ENCODE measurements at regions not wholly inside any gene's neighbourhood (a gene's known extent, or its start where the extent isn't known, plus 50 kb on each side); places are given as distances from the start of the nearest gene placed in this dataset.

GRCh38 chr16:6558661-6559060 is 774.0 kb upstream of the RBFOX1 start:
- DNase-seq: no peak

GRCh38 chr16:6558126-6558525 is 774.5 kb upstream of the RBFOX1 start:
- DNase-seq: peak; percentile 20

- DNase-seq: no peak
These were observed 775.2 kb upstream of the RBFOX1 start for GRCh38 chr16:6557353-6558023.

- DNase-seq: no peak
These were observed 783.2 kb upstream of the RBFOX1 start for GRCh38 chr16:6549415-6549814.

- no peak for DNase-seq
These were observed 784.1 kb upstream of the RBFOX1 start for GRCh38 chr16:6548507-6548906.

- DNase-seq: no peak
These were observed 785.5 kb upstream of the RBFOX1 start for GRCh38 chr16:6547131-6547530.

GRCh38 chr16:6545329-6545728 is 787.3 kb upstream of the RBFOX1 start:
- no peak for DNase-seq

- DNase-seq: no peak
These were observed 791.4 kb upstream of the RBFOX1 start for GRCh38 chr16:6541267-6541666.

GRCh38 chr16:6536411-6536810 is 796.2 kb upstream of the RBFOX1 start:
- DNase-seq: no peak

- DNase-seq: no peak
These were observed 801.6 kb upstream of the RBFOX1 start for GRCh38 chr16:6531067-6531466.

- DNase-seq: peak; percentile 81
These were observed 804.4 kb upstream of the RBFOX1 start for GRCh38 chr16:6528217-6528616.

- DNase-seq: peak; percentile 44
These were observed 805.0 kb upstream of the RBFOX1 start for GRCh38 chr16:6527646-6528045.

GRCh38 chr16:6524501-6524900 is 808.1 kb upstream of the RBFOX1 start:
- no peak for DNase-seq

GRCh38 chr16:6517020-6517720 is 815.5 kb upstream of the RBFOX1 start:
- DNase-seq: no peak

- DNase-seq: no peak
These were observed 820.1 kb upstream of the RBFOX1 start for GRCh38 chr16:6512512-6512911.

GRCh38 chr16:6510261-6510660 is 822.4 kb upstream of the RBFOX1 start:
- peak; percentile 83 for DNase-seq

GRCh38 chr16:6499413-6499812 is 833.2 kb upstream of the RBFOX1 start:
- no peak for DNase-seq

- DNase-seq: peak; percentile 68
These were observed 833.8 kb upstream of the RBFOX1 start for GRCh38 chr16:6498858-6499257.

GRCh38 chr16:6496996-6497395 is 835.6 kb upstream of the RBFOX1 start:
- DNase-seq: no peak

GRCh38 chr16:6495486-6496210 is 837.0 kb upstream of the RBFOX1 start:
- no peak for DNase-seq

GRCh38 chr16:6494716-6495115 is 837.9 kb upstream of the RBFOX1 start:
- DNase-seq: no peak

GRCh38 chr16:6493555-6493954 is 839.1 kb upstream of the RBFOX1 start:
- no peak for DNase-seq

- DNase-seq: no peak
These were observed 839.9 kb upstream of the RBFOX1 start for GRCh38 chr16:6492742-6493141.

GRCh38 chr16:6484935-6485334 is 847.7 kb upstream of the RBFOX1 start:
- no peak for DNase-seq

Data from DMS153 (cell line).